GM23338 (cell line): ENCODE measurements at regions not wholly inside any gene's neighbourhood (a gene's known extent, or its start where the extent isn't known, plus 50 kb on each side); places are given as distances from the start of the nearest gene placed in this dataset.

Source experiments
- CREB1 ChIP-seq: fragments of 250-450 bp; sonication (Bioruptor Pico); IDR thresholded peaks from 2 replicates; pipeline ENCODE4 v1.5.0; 2020; ENCODE audit warnings: low read depth, mild to moderate bottlenecking, moderate library complexity
- EZH2 ChIP-seq: fragments of 200-600 bp; sonication (generic); IDR thresholded peaks from one replicate; pipeline ENCODE4 v1.8.0; 2017; ENCODE audit warnings: antibody characterized with exemption, mild to moderate bottlenecking, low read depth; ENCODE audit not compliant: unreplicated experiment
- EZH2phosphoT487 ChIP-seq: fragments of 200-600 bp; sonication (generic); IDR thresholded peaks from one replicate; pipeline ENCODE4 v1.8.1; 2018; ENCODE audit warnings: antibody characterized with exemption; ENCODE audit not compliant: unreplicated experiment
- POLR2AphosphoS5 ChIP-seq: IDR thresholded peaks from 2 replicates; pipeline ENCODE4 v1.6.1; 2016; ENCODE audit warnings: antibody characterized with exemption, low read depth
- ZNF331 ChIP-seq: fragments of 250-450 bp; sonication (Bioruptor Pico); IDR thresholded peaks from 2 replicates; pipeline ENCODE4 v1.5.0; 2020; ENCODE audit warnings: low read depth, mild to moderate bottlenecking, moderate library complexity
- TF ChIP-seq, protein P1 (sequence below), 2 experiments: fragments of 200-600 bp in 1 of 2; sonication (generic) in 1 of 2; conservative IDR thresholded peaks; 2 replicates each; pipeline versions ENCODE4 v1.5.1 to v1.6.1; 2016 to 2017; ENCODE audit warnings: antibody characterized with exemption in 2 of 2, low read depth in 2 of 2, mild to moderate bottlenecking in 2 of 2, moderate library complexity in 1 of 2
- TF ChIP-seq, protein P2 (sequence below): IDR thresholded peaks from one replicate; pipeline ENCODE4 v1.6.1; 2018; ENCODE audit warnings: antibody characterized with exemption; ENCODE audit not compliant: unreplicated experiment

DNA sequence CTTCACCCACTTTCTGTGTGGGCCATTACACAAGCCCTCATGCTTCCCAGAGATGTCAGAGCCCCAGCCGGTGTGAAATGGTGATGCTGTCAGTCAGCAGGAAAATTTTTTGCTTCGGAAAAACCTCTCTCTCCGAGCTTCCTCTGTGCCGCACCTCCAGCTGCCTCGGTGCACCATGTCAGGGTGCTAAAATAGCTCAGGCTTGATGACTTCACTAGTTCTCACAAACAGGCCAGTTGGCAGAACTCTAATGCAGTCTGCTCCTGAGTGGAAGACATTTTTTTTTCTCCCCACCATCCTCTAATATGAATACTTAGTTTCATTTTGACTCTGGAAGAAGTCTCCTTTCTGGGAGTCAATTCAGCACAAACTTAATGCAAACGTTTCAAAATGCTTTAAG is 71.3 kb downstream of the KLF12 start:
- TF ChIP-seq, protein P1, sequence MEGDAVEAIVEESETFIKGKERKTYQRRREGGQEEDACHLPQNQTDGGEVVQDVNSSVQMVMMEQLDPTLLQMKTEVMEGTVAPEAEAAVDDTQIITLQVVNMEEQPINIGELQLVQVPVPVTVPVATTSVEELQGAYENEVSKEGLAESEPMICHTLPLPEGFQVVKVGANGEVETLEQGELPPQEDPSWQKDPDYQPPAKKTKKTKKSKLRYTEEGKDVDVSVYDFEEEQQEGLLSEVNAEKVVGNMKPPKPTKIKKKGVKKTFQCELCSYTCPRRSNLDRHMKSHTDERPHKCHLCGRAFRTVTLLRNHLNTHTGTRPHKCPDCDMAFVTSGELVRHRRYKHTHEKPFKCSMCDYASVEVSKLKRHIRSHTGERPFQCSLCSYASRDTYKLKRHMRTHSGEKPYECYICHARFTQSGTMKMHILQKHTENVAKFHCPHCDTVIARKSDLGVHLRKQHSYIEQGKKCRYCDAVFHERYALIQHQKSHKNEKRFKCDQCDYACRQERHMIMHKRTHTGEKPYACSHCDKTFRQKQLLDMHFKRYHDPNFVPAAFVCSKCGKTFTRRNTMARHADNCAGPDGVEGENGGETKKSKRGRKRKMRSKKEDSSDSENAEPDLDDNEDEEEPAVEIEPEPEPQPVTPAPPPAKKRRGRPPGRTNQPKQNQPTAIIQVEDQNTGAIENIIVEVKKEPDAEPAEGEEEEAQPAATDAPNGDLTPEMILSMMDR (conservative IDR thresholded peaks at IDR 0.05; ENCODE audit: low read depth in 2 of 2), result no peak
- TF ChIP-seq EZH2, result no peak
- TF ChIP-seq POLR2AphosphoS5, result no peak
- TF ChIP-seq, protein P2, sequence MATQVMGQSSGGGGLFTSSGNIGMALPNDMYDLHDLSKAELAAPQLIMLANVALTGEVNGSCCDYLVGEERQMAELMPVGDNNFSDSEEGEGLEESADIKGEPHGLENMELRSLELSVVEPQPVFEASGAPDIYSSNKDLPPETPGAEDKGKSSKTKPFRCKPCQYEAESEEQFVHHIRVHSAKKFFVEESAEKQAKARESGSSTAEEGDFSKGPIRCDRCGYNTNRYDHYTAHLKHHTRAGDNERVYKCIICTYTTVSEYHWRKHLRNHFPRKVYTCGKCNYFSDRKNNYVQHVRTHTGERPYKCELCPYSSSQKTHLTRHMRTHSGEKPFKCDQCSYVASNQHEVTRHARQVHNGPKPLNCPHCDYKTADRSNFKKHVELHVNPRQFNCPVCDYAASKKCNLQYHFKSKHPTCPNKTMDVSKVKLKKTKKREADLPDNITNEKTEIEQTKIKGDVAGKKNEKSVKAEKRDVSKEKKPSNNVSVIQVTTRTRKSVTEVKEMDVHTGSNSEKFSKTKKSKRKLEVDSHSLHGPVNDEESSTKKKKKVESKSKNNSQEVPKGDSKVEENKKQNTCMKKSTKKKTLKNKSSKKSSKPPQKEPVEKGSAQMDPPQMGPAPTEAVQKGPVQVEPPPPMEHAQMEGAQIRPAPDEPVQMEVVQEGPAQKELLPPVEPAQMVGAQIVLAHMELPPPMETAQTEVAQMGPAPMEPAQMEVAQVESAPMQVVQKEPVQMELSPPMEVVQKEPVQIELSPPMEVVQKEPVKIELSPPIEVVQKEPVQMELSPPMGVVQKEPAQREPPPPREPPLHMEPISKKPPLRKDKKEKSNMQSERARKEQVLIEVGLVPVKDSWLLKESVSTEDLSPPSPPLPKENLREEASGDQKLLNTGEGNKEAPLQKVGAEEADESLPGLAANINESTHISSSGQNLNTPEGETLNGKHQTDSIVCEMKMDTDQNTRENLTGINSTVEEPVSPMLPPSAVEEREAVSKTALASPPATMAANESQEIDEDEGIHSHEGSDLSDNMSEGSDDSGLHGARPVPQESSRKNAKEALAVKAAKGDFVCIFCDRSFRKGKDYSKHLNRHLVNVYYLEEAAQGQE, result no peak
- no peak for TF ChIP-seq EZH2phosphoT487
- no peak for TF ChIP-seq CREB1 (CRISPR knock-in tag)
- TF ChIP-seq ZNF331, result no peak
